A549 (cell line): ENCODE measurements at regions not wholly inside any gene's neighbourhood (a gene's known extent, or its start where the extent isn't known, plus 50 kb on each side); places are given as distances from the start of the nearest gene placed in this dataset.

Experiments used
- POLR2A ChIP-seq: IDR thresholded peaks from 2 replicates; pipeline ENCODE4 v1.6.1; 2012; ENCODE audit warnings: mild to moderate bottlenecking, low read length
- SMC3 ChIP-seq: fragments of >200 bp; sonication (Bioruptor Twin); formaldehyde crosslinking; IDR thresholded peaks from 3 replicates; pipeline ENCODE4 v1.6.1; 2018; ENCODE audit warnings: inconsistent platforms
- TF ChIP-seq, protein P1 (sequence below): IDR thresholded peaks from 2 replicates; pipeline ENCODE4 v1.6.1; 2012

DNA sequence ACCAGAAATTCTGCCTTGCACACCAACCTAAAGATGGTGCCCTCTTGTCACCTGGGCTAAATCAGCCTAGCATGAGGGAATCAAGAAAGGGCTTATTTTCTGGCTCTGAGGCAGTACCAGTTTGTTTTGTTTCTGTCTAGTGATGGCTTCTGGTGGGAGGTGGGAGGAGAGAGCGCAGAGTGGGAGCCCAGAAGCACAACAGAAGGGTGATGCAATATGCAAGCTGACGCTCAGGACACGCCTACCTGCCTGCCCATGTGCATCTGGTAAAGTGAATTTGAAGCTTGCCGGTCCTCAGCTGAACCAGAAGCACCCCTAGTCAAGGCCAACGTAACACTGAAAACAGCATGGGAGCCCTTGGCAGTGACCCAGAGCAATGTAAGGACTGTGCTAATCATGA, 138.4 kb upstream of the TIAM1 start:
- TF ChIP-seq SMC3 (no peak), POLR2A (no peak)
- TF ChIP-seq, protein P1, sequence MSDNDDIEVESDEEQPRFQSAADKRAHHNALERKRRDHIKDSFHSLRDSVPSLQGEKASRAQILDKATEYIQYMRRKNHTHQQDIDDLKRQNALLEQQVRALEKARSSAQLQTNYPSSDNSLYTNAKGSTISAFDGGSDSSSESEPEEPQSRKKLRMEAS = no peak
